Memory B cell (primary cell): ENCODE measurements at regions not wholly inside any gene's neighbourhood (a gene's known extent, or its start where the extent isn't known, plus 50 kb on each side); places are given as distances from the start of the nearest gene placed in this dataset.

Source experiments
- ATAC-seq: fragments of 150-1000 bp; cut with Tn5 transposase; 2 replicates; pipeline ENCODE4 v1.10.0; 2021; ENCODE audit warnings: low read depth, mild to moderate bottlenecking, moderate library complexity
- DNase-seq, 2 donors: peaks; one replicate each; pipeline ENCODE4 v3.0.0; 2022; ENCODE audit warnings: low spot score in 2 of 2
- H3K27ac Mint-ChIP-seq: one replicate; pipeline ENCODE4 v1.8.0; 2022; ENCODE audit warnings: mild to moderate bottlenecking, moderate library complexity, mixed read lengths
- H3K27me3 Mint-ChIP-seq: one replicate; pipeline ENCODE4 v1.8.0; 2022; ENCODE audit warnings: mixed read lengths
- H3K36me3 Mint-ChIP-seq: one replicate; pipeline ENCODE4 v1.8.0; 2022; ENCODE audit warnings: mild to moderate bottlenecking, mixed read lengths
- H3K4me1 Mint-ChIP-seq: one replicate; pipeline ENCODE4 v1.8.0; 2022; ENCODE audit warnings: mixed read lengths
- H3K4me3 Mint-ChIP-seq: one replicate; pipeline ENCODE4 v1.8.0; 2022; ENCODE audit warnings: mild to moderate bottlenecking, moderate library complexity, mixed read lengths
- H3K9me3 Mint-ChIP-seq: one replicate; pipeline ENCODE4 v1.8.0; 2022; ENCODE audit warnings: mixed read lengths

DNA sequence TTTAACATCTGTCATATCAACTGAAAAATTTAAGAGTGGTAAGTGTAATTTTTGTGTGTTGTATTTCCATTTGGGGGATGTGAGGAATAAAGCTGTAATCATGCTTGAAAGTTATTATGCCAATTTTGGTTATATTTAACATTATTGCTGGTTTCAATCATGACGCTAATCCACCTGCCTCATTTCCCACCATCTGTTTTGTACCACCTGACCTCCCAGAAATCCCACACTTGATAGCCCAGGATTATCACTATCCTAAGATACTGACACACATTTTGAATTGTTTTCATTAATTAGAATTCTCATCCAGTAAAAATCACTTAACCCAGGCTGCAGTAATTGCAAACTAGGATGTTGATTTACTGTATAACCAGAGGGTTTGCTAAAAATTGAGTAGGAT lies 1119.8 kb downstream of the AACS start:
- H3K36me3 Mint-ChIP-seq: peaks cover 2% of the 10 kb centered on the region
- ATAC-seq (no peak), DNase-seq (no peak)
- H3K4me3 Mint-ChIP-seq: no peak overlapping the region
- H3K9me3 Mint-ChIP-seq: peaks cover 5% of the 10 kb centered on the region
- no peaks in the 10 kb centered on the region for H3K4me1 Mint-ChIP-seq
- H3K27me3 Mint-ChIP-seq: peaks cover 3% of the 10 kb centered on the region
- no peak overlapping the region for H3K27ac Mint-ChIP-seq

DNA sequence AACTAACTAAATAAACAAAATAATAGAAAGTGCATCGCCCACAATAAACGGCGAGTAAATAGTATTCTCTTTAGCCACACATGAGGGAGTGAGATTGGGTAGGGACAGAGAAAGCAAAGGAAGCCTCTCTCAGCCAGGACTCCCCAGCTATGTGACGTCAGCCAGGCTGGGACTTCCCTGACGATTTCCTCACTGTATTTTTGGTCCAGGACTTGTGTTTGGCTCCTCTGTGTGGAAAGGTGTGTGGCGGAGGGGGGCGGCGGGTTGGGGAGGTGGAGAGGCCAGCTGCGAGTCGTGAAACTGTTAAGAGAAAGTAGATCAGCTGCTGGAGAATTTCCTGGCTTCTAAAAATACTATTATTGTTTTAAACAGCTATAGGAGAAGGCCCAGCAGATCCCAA lies 1124.6 kb downstream of the AACS start:
- Mint-ChIP-seq H3K27ac (no peak overlapping the region), H3K9me3 (no peaks in the 10 kb centered on the region), H3K4me1 (no peaks in the 10 kb centered on the region), H3K27me3 (no peaks in the 10 kb centered on the region), H3K36me3 (no peaks in the 10 kb centered on the region), H3K4me3 (no peak overlapping the region)
- DNase-seq (no peak), ATAC-seq (no peak)

DNA sequence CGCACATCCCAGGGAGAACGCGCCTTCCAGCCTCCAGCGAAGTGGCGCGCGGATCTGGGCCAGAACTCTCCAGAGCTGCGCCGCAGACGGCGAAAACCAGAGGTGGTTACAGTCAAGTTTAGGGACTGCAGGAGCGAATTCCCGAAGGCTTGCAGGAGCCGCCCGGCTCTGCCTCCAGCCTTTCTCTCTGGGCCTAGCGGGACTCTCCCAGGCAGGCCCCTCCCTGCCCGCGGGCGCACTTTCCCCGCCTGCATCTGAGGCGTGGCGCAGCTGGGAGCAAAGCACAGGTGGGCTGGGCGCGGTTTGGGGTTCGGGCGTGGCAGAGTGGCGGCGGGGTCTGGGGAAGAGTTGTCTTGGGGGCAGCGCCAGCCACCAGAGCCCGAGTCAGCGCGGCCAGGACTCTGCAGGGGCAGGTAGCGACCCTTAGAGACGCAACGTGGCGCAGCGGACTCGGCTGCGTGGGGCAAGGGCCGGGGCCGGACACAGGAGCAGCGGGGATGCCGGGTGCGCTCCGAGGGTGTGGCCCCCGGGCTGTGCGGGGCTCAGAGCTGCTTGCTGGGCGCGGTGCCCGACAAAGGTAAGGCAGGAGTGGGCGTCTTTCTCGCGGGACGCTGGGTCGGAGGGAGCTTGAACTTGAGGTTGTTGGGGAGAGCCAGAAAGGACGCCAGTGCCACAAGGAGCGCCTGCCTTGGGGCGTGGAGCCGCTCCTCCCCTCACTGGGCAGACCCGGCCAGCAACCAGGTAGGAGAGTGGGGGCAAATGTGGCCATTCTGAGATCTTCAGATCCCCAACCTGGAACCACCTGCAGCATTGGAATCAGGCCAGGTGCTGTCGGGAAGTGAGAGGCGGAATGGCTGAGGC lies 1126.0 kb downstream of the AACS start:
- H3K9me3 Mint-ChIP-seq: no peaks in the 10 kb centered on the region
- no peaks in the 10 kb centered on the region for H3K4me1 Mint-ChIP-seq
- H3K27me3 Mint-ChIP-seq: no peaks in the 10 kb centered on the region
- DNase-seq (no peak), ATAC-seq (peak; percentile 44)
- peak overlapping the region; percentile 79 for H3K4me3 Mint-ChIP-seq
- no peaks in the 10 kb centered on the region for H3K36me3 Mint-ChIP-seq
- H3K27ac Mint-ChIP-seq: no peak overlapping the region

DNA sequence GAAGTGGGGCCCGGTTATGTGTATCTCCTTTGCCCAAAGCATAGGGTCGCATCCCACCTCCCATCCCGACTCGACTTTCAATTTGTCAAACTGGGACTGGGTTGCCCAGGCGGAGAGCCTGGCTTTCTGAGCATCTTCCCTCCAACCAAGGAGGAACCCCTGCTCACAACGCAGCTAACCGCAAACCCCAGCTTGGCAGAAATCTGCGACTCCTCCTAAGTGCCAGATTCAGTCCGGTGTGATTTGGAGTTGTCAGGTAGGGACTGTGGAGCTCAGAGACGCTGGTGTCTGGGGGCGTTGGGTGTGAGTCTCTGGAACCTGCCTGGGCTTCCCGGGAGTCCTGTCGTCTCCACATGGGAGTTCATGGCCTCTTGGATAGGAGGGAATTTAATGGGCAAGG lies 1126.7 kb downstream of the AACS start:
- Mint-ChIP-seq H3K4me1 (no peaks in the 10 kb centered on the region), H3K27me3 (no peaks in the 10 kb centered on the region), H3K4me3 (peak overlapping the region; percentile 79), H3K27ac (no peak overlapping the region), H3K36me3 (no peaks in the 10 kb centered on the region), H3K9me3 (no peaks in the 10 kb centered on the region)
- no peak for ATAC-seq
- DNase-seq: no peak

DNA sequence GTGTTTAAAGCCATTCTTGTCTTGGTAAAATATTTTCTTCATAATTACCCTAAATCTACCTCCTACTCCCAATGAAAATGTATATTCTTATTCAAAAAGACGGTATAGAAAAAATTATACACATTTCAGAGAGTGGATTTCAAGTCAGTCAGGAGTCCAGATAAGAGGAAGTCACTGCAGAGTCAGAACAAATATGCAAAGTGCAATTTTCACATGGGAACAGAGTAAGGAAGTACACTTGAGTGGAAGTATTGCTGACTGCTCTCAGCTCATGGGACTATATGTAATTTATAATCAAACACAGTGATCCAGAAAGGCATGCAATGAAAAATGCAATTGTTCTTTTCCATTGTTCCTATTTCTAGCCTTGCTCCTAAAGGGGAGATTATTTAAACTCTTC lies 1128.0 kb downstream of the AACS start:
- peak overlapping the region; percentile 63 for H3K27ac Mint-ChIP-seq
- H3K36me3 Mint-ChIP-seq: no peaks in the 10 kb centered on the region
- peak overlapping the region; percentile 62 for H3K4me3 Mint-ChIP-seq
- ATAC-seq: peak; percentile 85
- no peak for DNase-seq
- no peaks in the 10 kb centered on the region for H3K27me3 Mint-ChIP-seq
- peaks cover 1% of the 10 kb centered on the region for H3K9me3 Mint-ChIP-seq
- H3K4me1 Mint-ChIP-seq: no peaks in the 10 kb centered on the region

DNA sequence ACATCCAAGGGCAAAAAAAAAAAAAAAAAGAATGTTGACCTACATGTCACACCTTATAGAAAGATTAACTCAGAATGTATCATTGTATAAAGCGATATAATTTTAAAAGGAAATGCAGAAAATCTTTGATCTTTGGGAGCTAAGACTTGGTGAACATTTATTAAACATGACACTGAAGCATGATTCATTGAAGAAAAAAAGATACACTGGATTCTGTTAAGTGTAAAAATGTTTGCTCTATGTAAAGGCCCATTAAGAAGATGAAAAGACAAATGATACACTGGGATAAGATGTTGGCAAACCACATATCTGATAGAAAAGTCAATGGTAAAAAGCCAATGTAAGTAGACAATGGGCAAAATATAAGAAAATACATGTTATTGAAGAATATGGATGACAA lies 1131.0 kb downstream of the AACS start:
- no peaks in the 10 kb centered on the region for H3K36me3 Mint-ChIP-seq
- H3K9me3 Mint-ChIP-seq: peaks cover 1% of the 10 kb centered on the region
- DNase-seq (no peak), ATAC-seq (no peak)
- H3K27me3 Mint-ChIP-seq: no peaks in the 10 kb centered on the region
- H3K27ac Mint-ChIP-seq: no peak overlapping the region
- no peak overlapping the region for H3K4me3 Mint-ChIP-seq
- H3K4me1 Mint-ChIP-seq: peaks cover 3% of the 10 kb centered on the region

DNA sequence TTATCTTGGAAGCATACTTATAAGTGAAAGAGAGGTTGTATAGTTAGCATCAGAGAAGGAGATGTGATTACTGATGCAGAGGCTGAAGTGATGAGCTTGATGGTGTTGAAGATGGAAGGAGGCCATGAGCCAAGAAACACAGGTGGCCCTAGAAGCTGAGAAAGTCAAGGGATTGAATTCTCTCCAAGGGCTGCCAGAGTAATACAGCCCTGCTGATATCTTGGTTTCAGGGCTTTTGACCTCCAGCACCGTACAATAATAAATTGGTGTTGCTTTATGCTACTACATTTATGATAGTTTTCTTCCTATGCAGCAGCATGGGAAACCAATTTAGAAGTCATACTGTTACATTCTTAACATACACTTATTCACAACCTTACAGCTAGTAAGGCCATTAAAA lies 1133.3 kb downstream of the AACS start:
- Mint-ChIP-seq H3K4me3 (no peak overlapping the region), H3K9me3 (peaks cover 1% of the 10 kb centered on the region), H3K36me3 (no peaks in the 10 kb centered on the region), H3K4me1 (peaks cover 6% of the 10 kb centered on the region), H3K27ac (no peak overlapping the region), H3K27me3 (no peaks in the 10 kb centered on the region)
- ATAC-seq (no peak), DNase-seq (no peak)

DNA sequence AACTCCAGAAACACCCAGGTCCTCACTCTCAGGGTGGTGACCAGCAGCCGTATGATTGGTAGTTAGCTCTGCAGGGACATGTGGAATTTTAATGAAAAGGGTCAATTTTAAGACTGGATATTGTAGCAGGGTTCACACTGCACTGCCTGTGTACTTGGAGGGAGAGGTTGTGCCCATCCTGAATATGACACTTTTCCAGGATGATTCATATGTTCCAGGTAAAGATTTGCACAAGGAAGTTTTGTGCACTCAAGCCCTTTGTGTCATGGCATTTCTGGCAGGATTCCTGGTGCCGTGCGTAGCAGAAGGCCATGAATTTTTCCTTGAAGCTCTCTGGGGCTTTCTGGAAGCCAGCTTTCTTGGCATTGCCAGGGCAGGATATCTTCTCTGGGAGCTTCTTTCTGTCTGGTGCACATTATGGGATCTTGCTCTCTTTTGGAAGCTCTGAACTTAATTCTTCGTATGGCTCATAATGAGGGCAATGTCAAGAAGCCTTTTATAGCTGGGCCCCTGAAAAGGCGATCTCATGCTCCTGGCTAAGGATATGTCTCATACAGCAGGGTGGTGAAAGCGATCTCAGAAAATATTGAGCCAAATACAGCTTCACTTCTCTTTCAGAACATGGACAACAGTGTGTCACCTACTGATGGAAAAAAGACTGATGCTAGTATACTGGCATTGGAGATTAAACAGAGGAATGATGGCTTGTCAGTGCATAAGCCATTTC lies 1133.9 kb downstream of the AACS start:
- no peaks in the 10 kb centered on the region for H3K36me3 Mint-ChIP-seq

DNA sequence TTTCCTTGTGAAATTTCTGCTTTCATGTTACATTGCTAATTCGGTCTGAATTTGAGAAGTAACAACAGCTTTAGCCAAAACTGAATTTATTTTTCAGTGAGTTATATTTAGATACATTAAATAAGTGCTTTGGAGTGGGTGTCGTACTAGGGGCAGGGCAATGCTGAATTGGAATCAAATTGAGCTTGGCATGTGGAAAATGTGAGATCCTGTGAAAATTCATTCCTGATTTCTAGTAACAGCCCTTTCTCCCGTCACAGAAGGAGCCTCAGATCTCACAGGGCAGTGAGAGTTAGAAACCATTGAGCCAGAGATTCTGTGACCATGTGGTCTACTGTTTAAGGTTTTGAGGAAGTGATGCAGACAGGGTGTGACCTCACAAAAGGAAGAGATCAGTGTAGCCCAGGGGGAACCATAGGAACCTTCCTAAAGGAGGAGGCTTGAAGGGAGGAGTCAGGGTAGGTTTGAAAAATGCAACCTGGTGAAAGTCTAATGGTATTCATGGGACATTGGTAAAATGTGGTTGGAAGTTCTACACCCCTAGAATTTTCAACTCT lies 1136.8 kb downstream of the AACS start:
- Mint-ChIP-seq H3K4me3 (no peak overlapping the region), H3K4me1 (peaks cover 6% of the 10 kb centered on the region), H3K36me3 (peaks cover 2% of the 10 kb centered on the region), H3K27me3 (no peaks in the 10 kb centered on the region), H3K27ac (peak overlapping the region; percentile 54), H3K9me3 (peaks cover 4% of the 10 kb centered on the region)
- DNase-seq (no peak), ATAC-seq (peak; percentile 87)

More for the DNA sequence above, 1133.9 kb downstream of the AACS start:
- H3K27me3 Mint-ChIP-seq: no peaks in the 10 kb centered on the region
- peaks cover 6% of the 10 kb centered on the region for H3K4me1 Mint-ChIP-seq
- no peak overlapping the region for H3K27ac Mint-ChIP-seq
- H3K4me3 Mint-ChIP-seq: no peak overlapping the region
- DNase-seq (no peak), ATAC-seq (no peak)
- H3K9me3 Mint-ChIP-seq: peaks cover 1% of the 10 kb centered on the region

DNA sequence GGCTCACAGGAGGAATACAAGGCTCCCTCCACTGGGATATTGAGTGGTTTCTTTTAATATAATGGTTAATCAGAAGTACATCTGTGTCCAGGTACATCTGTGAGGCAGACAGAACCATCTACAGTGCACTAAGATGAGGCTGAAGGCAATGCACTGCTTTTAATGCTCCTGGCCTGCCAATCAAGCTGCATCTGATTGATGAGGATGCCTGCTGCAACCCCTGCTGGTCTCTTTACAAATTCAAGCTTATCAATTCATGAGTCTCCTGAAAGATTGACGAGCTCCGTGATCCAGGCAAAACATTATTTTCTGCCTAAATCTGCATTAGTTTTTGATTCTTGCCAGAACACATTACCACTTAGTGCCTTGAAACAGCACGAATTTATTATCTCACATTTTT lies 1139.1 kb downstream of the AACS start:
- Mint-ChIP-seq H3K4me3 (no peak overlapping the region), H3K36me3 (peaks cover 2% of the 10 kb centered on the region), H3K27me3 (no peaks in the 10 kb centered on the region), H3K9me3 (peaks cover 3% of the 10 kb centered on the region), H3K4me1 (peaks cover 6% of the 10 kb centered on the region), H3K27ac (no peak overlapping the region)
- DNase-seq (no peak), ATAC-seq (no peak)

DNA sequence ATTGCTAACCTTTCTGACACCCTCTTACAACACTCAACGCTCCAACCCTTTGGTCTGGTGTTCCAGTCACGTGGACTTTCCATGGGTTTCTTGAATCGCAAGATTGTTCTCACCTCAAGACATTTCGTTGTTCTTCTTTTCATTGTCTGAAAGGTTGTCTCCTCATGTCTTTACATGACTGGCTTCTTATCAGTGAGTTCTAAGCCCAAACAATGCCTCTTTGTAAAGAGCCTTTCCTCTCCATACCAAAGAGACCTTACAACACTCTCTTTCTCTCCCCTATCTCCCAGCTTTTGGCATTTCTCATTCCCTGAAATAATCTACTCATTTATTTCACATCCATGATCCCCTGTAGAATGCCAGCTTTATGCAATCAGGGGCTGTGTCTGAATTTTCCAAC lies 1144.8 kb downstream of the AACS start:
- Mint-ChIP-seq H3K27me3 (no peaks in the 10 kb centered on the region), H3K27ac (no peak overlapping the region), H3K4me1 (no peaks in the 10 kb centered on the region), H3K4me3 (no peak overlapping the region), H3K36me3 (peaks cover 2% of the 10 kb centered on the region), H3K9me3 (peaks cover 3% of the 10 kb centered on the region)
- DNase-seq: no peak
- ATAC-seq: no peak

DNA sequence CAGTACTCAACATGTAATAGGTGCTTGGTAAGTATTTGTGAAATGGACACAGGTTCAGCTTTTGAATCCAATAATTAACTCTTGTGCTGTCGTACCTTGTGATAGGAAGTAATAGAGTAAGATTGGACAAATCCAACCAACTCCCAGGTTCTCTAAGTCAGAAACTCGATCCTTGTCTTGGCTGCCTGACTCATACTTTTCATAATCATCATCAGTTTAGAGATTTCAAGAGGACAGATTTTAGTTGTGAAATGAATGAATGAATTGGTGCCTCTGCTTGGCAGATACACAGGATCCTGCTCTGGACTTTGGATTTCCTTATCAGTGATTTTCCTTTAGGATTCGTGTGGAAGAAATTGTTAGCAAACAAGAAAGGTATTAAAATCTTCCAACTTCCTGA lies 1145.2 kb downstream of the AACS start:
- Mint-ChIP-seq H3K4me1 (no peaks in the 10 kb centered on the region), H3K9me3 (peaks cover 3% of the 10 kb centered on the region), H3K27ac (no peak overlapping the region), H3K4me3 (no peak overlapping the region), H3K36me3 (peaks cover 2% of the 10 kb centered on the region), H3K27me3 (no peaks in the 10 kb centered on the region)
- DNase-seq: no peak
- no peak for ATAC-seq

DNA sequence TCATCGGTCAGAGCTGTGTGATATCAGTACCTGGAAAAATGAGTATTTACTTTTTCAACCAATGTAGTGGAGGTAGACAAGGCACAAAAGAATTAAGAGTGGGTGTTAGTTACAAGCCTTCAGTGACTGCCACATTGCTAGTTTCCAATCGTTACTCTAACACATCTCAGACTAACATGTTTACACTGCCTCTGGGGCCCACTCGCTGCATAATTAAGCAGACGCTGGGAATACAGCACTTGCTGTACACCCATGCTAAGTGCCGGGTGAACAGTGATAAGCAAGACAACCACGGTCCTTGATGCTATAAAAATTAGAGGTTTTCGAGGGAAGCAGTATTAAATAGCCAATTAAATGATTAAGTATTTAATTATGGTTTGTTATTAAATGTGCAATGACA lies 1147.6 kb downstream of the AACS start:
- Mint-ChIP-seq H3K4me3 (no peak overlapping the region), H3K4me1 (no peaks in the 10 kb centered on the region)
- ATAC-seq: no peak

DNA sequence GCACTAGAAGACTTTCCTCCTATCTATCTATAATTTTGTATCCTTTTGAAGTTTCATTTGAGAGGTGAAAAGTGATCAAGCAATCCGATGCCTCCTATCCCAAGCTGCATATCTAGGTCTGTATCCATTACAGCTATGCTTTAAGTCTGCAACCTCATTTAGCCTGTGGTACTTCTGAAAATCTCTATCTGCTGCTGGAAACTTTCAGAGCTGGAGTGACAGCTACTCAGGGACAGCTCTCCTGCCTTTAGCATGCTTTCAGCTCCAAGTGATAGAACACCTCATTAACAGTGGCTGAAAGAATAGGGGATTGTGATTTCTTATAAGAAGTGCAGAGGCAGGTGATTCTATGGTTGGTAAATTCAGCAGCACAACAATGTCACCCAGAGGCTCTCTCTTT lies 1153.5 kb downstream of the AACS start:
- no peaks in the 10 kb centered on the region for H3K27me3 Mint-ChIP-seq
- no peak overlapping the region for H3K27ac Mint-ChIP-seq
- no peak overlapping the region for H3K4me3 Mint-ChIP-seq
- no peaks in the 10 kb centered on the region for H3K4me1 Mint-ChIP-seq
- H3K36me3 Mint-ChIP-seq: no peaks in the 10 kb centered on the region
- no peaks in the 10 kb centered on the region for H3K9me3 Mint-ChIP-seq
- DNase-seq: no peak
- ATAC-seq: no peak

More for the DNA sequence above, 1147.6 kb downstream of the AACS start:
- Mint-ChIP-seq H3K27me3 (no peaks in the 10 kb centered on the region), H3K9me3 (no peaks in the 10 kb centered on the region), H3K36me3 (no peaks in the 10 kb centered on the region), H3K27ac (no peak overlapping the region)
- no peak for DNase-seq
